ENCODE measurements at regions not wholly inside any gene's neighbourhood (a gene's known extent, or its start where the extent isn't known, plus 50 kb on each side); places are given as distances from the start of the nearest gene placed in this dataset.

DNA sequence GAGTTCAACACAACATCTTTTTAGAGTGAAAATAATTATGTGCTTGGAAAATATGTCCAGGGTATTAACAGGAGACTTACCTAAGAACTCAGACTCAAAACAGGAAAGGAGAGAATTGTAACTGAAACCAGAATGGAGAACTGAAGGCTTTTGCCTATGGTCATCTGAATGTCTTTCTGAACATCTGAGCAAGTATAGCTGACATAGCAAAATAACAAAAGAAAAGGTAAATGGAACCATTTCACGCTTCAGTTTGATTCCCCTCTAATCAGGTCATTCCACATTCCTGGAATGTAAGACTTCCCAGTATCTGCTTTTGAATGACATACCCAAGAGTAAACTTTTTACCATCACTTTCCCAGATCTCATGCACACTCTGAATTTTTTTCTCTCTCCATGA is 500.4 kb upstream of the HS3ST1 start:
- intact Hi-C loops (cut with DNase I), result no loop called here
- H3K4me3 ChIP-seq, result no peak overlapping the region
- H3K27me3 ChIP-seq, result no peaks in the 10 kb centered on the region
- no peak overlapping the region for H3K27ac ChIP-seq
- no peaks in the 10 kb centered on the region for H3K4me1 ChIP-seq
- WGBS, 4 donors, result 67 to 85% (median 74%) methylated on average over 1 of the region's 1 CpG
- no peak for TF ChIP-seq POLR2A (IDR thresholded peaks at IDR 0.05)
- TF ChIP-seq, protein P1, sequence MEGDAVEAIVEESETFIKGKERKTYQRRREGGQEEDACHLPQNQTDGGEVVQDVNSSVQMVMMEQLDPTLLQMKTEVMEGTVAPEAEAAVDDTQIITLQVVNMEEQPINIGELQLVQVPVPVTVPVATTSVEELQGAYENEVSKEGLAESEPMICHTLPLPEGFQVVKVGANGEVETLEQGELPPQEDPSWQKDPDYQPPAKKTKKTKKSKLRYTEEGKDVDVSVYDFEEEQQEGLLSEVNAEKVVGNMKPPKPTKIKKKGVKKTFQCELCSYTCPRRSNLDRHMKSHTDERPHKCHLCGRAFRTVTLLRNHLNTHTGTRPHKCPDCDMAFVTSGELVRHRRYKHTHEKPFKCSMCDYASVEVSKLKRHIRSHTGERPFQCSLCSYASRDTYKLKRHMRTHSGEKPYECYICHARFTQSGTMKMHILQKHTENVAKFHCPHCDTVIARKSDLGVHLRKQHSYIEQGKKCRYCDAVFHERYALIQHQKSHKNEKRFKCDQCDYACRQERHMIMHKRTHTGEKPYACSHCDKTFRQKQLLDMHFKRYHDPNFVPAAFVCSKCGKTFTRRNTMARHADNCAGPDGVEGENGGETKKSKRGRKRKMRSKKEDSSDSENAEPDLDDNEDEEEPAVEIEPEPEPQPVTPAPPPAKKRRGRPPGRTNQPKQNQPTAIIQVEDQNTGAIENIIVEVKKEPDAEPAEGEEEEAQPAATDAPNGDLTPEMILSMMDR (IDR thresholded peaks at IDR 0.05), result no peak
- ATAC-seq (no peak), DNase-seq (no peak)
- peaks cover 0 to 6% (median 0%) of the 10 kb centered on the region in 12 donors for H3K9me3 ChIP-seq
- no peaks in the 10 kb centered on the region for H3K36me3 ChIP-seq

DNA sequence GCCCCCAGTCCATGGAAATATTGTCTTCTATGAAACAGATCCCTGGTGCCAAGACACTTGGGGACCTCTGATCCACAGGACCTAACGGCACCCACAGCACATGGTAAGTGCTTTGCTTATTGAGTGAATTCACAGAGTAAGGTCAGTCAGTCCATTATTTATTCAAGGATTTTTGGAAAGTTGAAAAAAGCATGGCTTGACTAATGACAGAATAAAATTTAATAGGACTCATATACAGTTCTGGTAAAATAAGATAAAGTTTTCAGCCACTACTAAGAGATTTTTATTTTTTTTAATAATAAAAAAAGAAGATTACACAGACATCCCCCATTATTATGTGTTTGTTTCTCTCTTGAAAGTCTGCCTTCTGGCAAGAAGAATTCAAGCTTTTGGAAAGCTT is 490.6 kb upstream of the HS3ST1 start:
- WGBS, 4 donors, result 72 to 80% (median 77%) methylated on average over 1 of the region's 1 CpG
- H3K4me1 ChIP-seq, result peaks cover 0 to 5% (median 0%) of the 10 kb centered on the region in 12 donors
- H3K36me3 ChIP-seq, result no peaks in the 10 kb centered on the region
- DNase-seq (no peak), ATAC-seq (no peak)
- no peaks in the 10 kb centered on the region for H3K9me3 ChIP-seq
- no peaks in the 10 kb centered on the region for H3K27me3 ChIP-seq
- TF ChIP-seq, protein P1 (IDR thresholded peaks at IDR 0.05), result no peak
- TF ChIP-seq POLR2A (IDR thresholded peaks at IDR 0.05), result no peak
- H3K27ac ChIP-seq, result no peak overlapping the region
- intact Hi-C loops (cut with DNase I), result no loop called here
- H3K4me3 ChIP-seq, result no peak overlapping the region

DNA sequence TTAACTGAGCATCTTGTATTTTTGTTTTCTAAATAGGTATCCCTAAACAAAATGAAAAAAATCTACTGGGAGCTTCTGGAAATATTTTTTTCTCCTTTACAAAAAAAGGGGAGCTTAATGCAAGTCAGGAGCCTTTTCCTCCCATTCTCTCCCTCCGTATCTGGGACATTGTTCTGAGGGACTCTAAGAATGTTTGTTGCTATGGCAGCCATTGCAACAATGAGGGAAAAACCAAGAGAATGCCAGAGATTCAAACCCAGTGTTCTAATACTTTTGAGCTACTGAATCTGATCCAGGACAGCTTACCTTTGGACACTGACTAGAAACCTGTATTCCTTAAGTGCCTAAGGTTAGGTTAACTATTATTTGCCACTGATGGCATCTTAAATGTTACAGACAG is 485.7 kb upstream of the HS3ST1 start:
- intact Hi-C loops (cut with DNase I), result no loop called here
- peaks cover 0 to 8% (median 0%) of the 10 kb centered on the region in 12 donors for H3K4me1 ChIP-seq

DNA sequence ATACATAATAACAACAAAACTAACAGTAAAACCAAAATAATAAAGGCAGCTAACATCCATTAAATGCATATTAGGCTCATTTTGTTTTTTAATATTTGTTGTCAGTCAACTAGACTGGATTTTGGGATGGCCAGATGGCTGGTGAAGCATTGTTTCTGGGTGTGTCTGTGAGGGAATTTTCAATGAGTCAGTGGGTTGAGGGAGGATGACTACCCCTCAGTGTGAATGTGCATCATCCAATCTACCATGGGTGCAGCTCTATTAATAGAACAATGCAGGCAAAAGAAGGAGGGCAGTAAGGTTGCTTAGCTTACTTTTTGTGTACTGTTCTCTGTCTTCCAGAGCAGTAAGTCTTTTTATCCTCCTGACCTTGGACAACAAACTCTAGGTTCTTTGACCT is 484.2 kb upstream of the HS3ST1 start:
- intact Hi-C loops (cut with DNase I), result no loop called here
- Histone ChIP-seq H3K4me1 (peaks cover 0 to 8% (median 0%) of the 10 kb centered on the region in 12 donors), H3K27ac (no peak overlapping the region), H3K4me3 (no peak overlapping the region), H3K9me3 (no peaks in the 10 kb centered on the region), H3K36me3 (no peaks in the 10 kb centered on the region), H3K27me3 (no peaks in the 10 kb centered on the region)
- peak in 1 of 4 donors; percentile 36 for ATAC-seq
- no peak for DNase-seq
- no peak for TF ChIP-seq POLR2A (IDR thresholded peaks at IDR 0.05)
- TF ChIP-seq, protein P1 (IDR thresholded peaks at IDR 0.05), result no peak

More for the DNA sequence above, 485.7 kb upstream of the HS3ST1 start:
- Histone ChIP-seq H3K9me3 (no peaks in the 10 kb centered on the region), H3K27me3 (no peaks in the 10 kb centered on the region), H3K36me3 (no peaks in the 10 kb centered on the region), H3K27ac (peak overlapping the region in 2 of 12 donors; percentile 34 to 54), H3K4me3 (no peak overlapping the region)
- TF ChIP-seq, protein P1 (IDR thresholded peaks at IDR 0.05), result no peak
- TF ChIP-seq POLR2A (IDR thresholded peaks at IDR 0.05), result no peak
- 14 to 44% (median 21%) methylated on average over 1 of the region's 1 CpG for WGBS, 4 donors
- ATAC-seq, result peak in 1 of 4 donors; percentile 34
- DNase-seq, result peak in 1 of 5 donors; percentile 13

All from heart left ventricle (tissue), 16 donors.